ENCODE measurements at regions not wholly inside any gene's neighbourhood (a gene's known extent, or its start where the extent isn't known, plus 50 kb on each side); places are given as distances from the start of the nearest gene placed in this dataset.

GRCh38 chr21:32884062-32884461 is 112.5 kb upstream of the PAXBP1 start:
- no peak for TF ChIP-seq CTCF (IDR thresholded peaks at IDR 0.05; ENCODE audit: insufficient read depth, low read depth, low read length, missing control alignments)
- H3K4me3 ChIP-seq (ENCODE audit: low read depth, low read length), result no peak overlapping the region
- peak; percentile 9 for DNase-seq (ENCODE audit: low read depth)

- peak; percentile 5 for DNase-seq (ENCODE audit: low read depth)
- no peak overlapping the region for H3K4me3 ChIP-seq (ENCODE audit: low read depth, low read length)
- TF ChIP-seq CTCF (IDR thresholded peaks at IDR 0.05; ENCODE audit: insufficient read depth, low read depth, low read length, missing control alignments), result no peak
These were observed 114.8 kb upstream of the PAXBP1 start for GRCh38 chr21:32886339-32886738.

- H3K4me3 ChIP-seq (ENCODE audit: low read depth, low read length), result no peak overlapping the region
- no peak for TF ChIP-seq CTCF (IDR thresholded peaks at IDR 0.05; ENCODE audit: insufficient read depth, low read depth, low read length, missing control alignments)
- no peak for DNase-seq (ENCODE audit: low read depth)
These were observed 115.5 kb upstream of the PAXBP1 start for GRCh38 chr21:32887026-32887425.

GRCh38 chr21:32888971-32889370 is 117.4 kb upstream of the PAXBP1 start:
- H3K4me3 ChIP-seq (ENCODE audit: low read depth, low read length), result no peak overlapping the region
- DNase-seq (ENCODE audit: low read depth), result no peak
- TF ChIP-seq CTCF (IDR thresholded peaks at IDR 0.05; ENCODE audit: insufficient read depth, low read depth, low read length, missing control alignments), result no peak

- no peak for DNase-seq (ENCODE audit: low read depth)
- no peak overlapping the region for H3K4me3 ChIP-seq (ENCODE audit: low read depth, low read length)
- no peak for TF ChIP-seq CTCF (IDR thresholded peaks at IDR 0.05; ENCODE audit: insufficient read depth, low read depth, low read length, missing control alignments)
These were observed 118.0 kb upstream of the PAXBP1 start for GRCh38 chr21:32889596-32889995.

- no peak overlapping the region for H3K4me3 ChIP-seq (ENCODE audit: low read depth, low read length)
- no peak for TF ChIP-seq CTCF (IDR thresholded peaks at IDR 0.05; ENCODE audit: insufficient read depth, low read depth, low read length, missing control alignments)
- DNase-seq (ENCODE audit: low read depth), result no peak
These were observed 122.8 kb upstream of the PAXBP1 start for GRCh38 chr21:32894321-32894720.

GRCh38 chr21:32900814-32901213 is 124.9 kb upstream of the OLIG2 start:
- no peak for DNase-seq (ENCODE audit: low read depth)
- no peak overlapping the region for H3K4me3 ChIP-seq (ENCODE audit: low read depth, low read length)
- no peak for TF ChIP-seq CTCF (IDR thresholded peaks at IDR 0.05; ENCODE audit: insufficient read depth, low read depth, low read length, missing control alignments)

Data from GM12865 (cell line).